ENCODE measurements at regions not wholly inside any gene's neighbourhood (a gene's known extent, or its start where the extent isn't known, plus 50 kb on each side); places are given as distances from the start of the nearest gene placed in this dataset.

DNA sequence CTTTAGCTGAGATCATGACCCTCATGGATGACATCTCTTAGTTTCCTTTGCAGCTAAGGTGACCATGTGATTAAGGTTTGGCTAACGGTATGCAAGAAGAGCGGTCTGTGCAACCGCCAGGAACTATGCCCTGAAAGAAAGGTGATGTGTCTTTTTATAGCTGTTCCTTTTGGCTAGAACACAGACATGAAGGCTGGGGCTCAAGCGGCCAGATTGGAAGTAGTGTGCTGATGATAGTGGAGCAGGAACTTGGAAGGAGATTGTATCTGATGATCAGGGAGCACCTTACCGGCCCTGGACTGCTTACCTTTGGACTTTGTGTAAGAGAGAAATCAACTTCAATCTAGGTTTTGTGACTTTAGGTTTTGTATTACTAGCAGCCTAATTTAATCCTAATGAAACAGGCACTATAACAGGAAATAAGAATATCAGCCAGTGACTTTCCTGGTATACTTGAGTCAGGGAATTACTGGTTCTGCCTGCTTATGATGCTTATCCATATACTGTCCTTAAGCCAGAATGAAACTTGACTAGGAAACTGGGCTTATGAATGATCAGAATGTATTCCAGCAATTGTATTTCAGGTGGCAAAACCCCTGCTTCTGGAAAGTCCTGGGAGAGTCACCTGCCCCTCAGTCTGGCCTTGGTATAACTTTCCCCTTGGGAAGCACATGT, 164.3 kb upstream of the LRIG1 start:
- Histone ChIP-seq H3K36me3 (ENCODE audit: control insufficient read depth in 4 of 4, insufficient read depth in 3 of 4, low read depth in 1 of 4, low read length in 3 of 4) (no peaks in the 10 kb centered on the region), H3K4me1 (ENCODE audit: control insufficient read depth in 4 of 4, insufficient read depth in 4 of 4, low read length in 3 of 4) (no peaks in the 10 kb centered on the region), H3K27me3 (ENCODE audit: control insufficient read depth in 4 of 4, insufficient read depth in 4 of 4, low read length in 3 of 4) (no peaks in the 10 kb centered on the region), H3K4me3 (ENCODE audit: low read depth in 1 of 3, low read length in 3 of 3) (no peak overlapping the region), H3K9ac (ENCODE audit: low read depth in 1 of 2, low read length in 2 of 2) (no peak overlapping the region), H3K27ac (ENCODE audit: low read depth in 1 of 2, low read length in 2 of 2) (no peak overlapping the region), H3K9me3 (ENCODE audit: control insufficient read depth in 4 of 4, low read length in 3 of 4) (no peaks in the 10 kb centered on the region)
- TF ChIP-seq, protein P1, sequence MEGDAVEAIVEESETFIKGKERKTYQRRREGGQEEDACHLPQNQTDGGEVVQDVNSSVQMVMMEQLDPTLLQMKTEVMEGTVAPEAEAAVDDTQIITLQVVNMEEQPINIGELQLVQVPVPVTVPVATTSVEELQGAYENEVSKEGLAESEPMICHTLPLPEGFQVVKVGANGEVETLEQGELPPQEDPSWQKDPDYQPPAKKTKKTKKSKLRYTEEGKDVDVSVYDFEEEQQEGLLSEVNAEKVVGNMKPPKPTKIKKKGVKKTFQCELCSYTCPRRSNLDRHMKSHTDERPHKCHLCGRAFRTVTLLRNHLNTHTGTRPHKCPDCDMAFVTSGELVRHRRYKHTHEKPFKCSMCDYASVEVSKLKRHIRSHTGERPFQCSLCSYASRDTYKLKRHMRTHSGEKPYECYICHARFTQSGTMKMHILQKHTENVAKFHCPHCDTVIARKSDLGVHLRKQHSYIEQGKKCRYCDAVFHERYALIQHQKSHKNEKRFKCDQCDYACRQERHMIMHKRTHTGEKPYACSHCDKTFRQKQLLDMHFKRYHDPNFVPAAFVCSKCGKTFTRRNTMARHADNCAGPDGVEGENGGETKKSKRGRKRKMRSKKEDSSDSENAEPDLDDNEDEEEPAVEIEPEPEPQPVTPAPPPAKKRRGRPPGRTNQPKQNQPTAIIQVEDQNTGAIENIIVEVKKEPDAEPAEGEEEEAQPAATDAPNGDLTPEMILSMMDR (IDR thresholded peaks at IDR 0.05; ENCODE audit: low read depth, low read length, missing input control), result no peak
- TF ChIP-seq, protein P2, sequence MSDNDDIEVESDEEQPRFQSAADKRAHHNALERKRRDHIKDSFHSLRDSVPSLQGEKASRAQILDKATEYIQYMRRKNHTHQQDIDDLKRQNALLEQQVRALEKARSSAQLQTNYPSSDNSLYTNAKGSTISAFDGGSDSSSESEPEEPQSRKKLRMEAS (IDR thresholded peaks at IDR 0.05), result no peak
- TF ChIP-seq, protein P3, sequence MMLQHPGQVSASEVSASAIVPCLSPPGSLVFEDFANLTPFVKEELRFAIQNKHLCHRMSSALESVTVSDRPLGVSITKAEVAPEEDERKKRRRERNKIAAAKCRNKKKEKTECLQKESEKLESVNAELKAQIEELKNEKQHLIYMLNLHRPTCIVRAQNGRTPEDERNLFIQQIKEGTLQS (IDR thresholded peaks at IDR 0.05), result no peak
- TF ChIP-seq NR2F2 (IDR thresholded peaks at IDR 0.05), result no peak
- TF ChIP-seq YY1 (IDR thresholded peaks at IDR 0.05), result no peak
- no peak for TF ChIP-seq SP1 (IDR thresholded peaks at IDR 0.05)
- no peak for TF ChIP-seq GABPA (IDR thresholded peaks at IDR 0.05 in 1 of 2, conservative IDR thresholded peaks at IDR 0.05 in 1 of 2)
- TF ChIP-seq, protein P4, sequence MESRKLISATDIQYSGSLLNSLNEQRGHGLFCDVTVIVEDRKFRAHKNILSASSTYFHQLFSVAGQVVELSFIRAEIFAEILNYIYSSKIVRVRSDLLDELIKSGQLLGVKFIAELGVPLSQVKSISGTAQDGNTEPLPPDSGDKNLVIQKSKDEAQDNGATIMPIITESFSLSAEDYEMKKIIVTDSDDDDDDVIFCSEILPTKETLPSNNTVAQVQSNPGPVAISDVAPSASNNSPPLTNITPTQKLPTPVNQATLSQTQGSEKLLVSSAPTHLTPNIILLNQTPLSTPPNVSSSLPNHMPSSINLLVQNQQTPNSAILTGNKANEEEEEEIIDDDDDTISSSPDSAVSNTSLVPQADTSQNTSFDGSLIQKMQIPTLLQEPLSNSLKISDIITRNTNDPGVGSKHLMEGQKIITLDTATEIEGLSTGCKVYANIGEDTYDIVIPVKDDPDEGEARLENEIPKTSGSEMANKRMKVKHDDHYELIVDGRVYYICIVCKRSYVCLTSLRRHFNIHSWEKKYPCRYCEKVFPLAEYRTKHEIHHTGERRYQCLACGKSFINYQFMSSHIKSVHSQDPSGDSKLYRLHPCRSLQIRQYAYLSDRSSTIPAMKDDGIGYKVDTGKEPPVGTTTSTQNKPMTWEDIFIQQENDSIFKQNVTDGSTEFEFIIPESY (IDR thresholded peaks at IDR 0.05), result no peak
- no peak for TF ChIP-seq HNF4G (IDR thresholded peaks at IDR 0.05)
- TF ChIP-seq RAD21 (IDR thresholded peaks at IDR 0.05), result no peak
- no peak for TF ChIP-seq RXRA (IDR thresholded peaks at IDR 0.05)
- TF ChIP-seq EGR1 (IDR thresholded peaks at IDR 0.05; ENCODE audit: low read depth in 2 of 2), result no peak
- TF ChIP-seq, protein P5, sequence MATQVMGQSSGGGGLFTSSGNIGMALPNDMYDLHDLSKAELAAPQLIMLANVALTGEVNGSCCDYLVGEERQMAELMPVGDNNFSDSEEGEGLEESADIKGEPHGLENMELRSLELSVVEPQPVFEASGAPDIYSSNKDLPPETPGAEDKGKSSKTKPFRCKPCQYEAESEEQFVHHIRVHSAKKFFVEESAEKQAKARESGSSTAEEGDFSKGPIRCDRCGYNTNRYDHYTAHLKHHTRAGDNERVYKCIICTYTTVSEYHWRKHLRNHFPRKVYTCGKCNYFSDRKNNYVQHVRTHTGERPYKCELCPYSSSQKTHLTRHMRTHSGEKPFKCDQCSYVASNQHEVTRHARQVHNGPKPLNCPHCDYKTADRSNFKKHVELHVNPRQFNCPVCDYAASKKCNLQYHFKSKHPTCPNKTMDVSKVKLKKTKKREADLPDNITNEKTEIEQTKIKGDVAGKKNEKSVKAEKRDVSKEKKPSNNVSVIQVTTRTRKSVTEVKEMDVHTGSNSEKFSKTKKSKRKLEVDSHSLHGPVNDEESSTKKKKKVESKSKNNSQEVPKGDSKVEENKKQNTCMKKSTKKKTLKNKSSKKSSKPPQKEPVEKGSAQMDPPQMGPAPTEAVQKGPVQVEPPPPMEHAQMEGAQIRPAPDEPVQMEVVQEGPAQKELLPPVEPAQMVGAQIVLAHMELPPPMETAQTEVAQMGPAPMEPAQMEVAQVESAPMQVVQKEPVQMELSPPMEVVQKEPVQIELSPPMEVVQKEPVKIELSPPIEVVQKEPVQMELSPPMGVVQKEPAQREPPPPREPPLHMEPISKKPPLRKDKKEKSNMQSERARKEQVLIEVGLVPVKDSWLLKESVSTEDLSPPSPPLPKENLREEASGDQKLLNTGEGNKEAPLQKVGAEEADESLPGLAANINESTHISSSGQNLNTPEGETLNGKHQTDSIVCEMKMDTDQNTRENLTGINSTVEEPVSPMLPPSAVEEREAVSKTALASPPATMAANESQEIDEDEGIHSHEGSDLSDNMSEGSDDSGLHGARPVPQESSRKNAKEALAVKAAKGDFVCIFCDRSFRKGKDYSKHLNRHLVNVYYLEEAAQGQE (IDR thresholded peaks at IDR 0.05), result no peak
- no peak for TF ChIP-seq TAF1 (conservative IDR thresholded peaks at IDR 0.05)
- WGBS, result 86% methylated on average over 5 of the region's 5 CpGs
- DNase-seq (ENCODE audit: low spot score), result no peak

DNA sequence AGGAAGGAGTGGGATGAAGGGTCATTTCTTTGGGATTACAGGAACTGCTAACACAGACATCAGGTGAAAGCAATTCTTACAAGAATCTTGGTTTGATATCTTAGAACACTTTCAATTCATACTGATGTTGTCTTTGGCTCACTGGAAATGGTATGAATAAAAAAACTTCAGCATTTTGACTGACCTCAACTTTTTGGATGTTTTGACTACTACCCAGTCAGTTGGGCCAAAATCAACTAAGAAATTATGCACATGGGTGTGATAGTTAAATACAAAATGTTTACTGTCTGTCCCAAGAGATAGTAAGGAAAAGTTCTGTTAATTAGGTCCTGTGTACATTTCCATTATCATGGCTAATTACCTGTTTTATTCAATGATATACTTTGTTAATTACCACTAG, 165.5 kb upstream of the LRIG1 start:
- no peak for DNase-seq (ENCODE audit: low spot score)
- H3K4me3 ChIP-seq (ENCODE audit: low read depth in 1 of 3, low read length in 3 of 3), result no peak overlapping the region
- H3K9me3 ChIP-seq (ENCODE audit: control insufficient read depth in 4 of 4, low read length in 3 of 4), result no peaks in the 10 kb centered on the region
- TF ChIP-seq, protein P4 (IDR thresholded peaks at IDR 0.05), result no peak
- TF ChIP-seq, protein P1 (IDR thresholded peaks at IDR 0.05; ENCODE audit: low read depth, low read length, missing input control), result no peak
- no peak for TF ChIP-seq FOXA1 (IDR thresholded peaks at IDR 0.05)
- no peak for TF ChIP-seq HNF4A (conservative IDR thresholded peaks at IDR 0.05)
- TF ChIP-seq, protein P3 (IDR thresholded peaks at IDR 0.05), result no peak
- no peak for TF ChIP-seq YY1 (IDR thresholded peaks at IDR 0.05)

More for the DNA sequence above, 165.5 kb upstream of the LRIG1 start:
- H3K4me1 ChIP-seq (ENCODE audit: control insufficient read depth in 4 of 4, insufficient read depth in 4 of 4, low read length in 3 of 4), result no peaks in the 10 kb centered on the region
- no peaks in the 10 kb centered on the region for H3K27me3 ChIP-seq (ENCODE audit: control insufficient read depth in 4 of 4, insufficient read depth in 4 of 4, low read length in 3 of 4)
- no peak overlapping the region for H3K9ac ChIP-seq (ENCODE audit: low read depth in 1 of 2, low read length in 2 of 2)
- no peak overlapping the region for H3K27ac ChIP-seq (ENCODE audit: low read depth in 1 of 2, low read length in 2 of 2)
- no peaks in the 10 kb centered on the region for H3K36me3 ChIP-seq (ENCODE audit: control insufficient read depth in 4 of 4, insufficient read depth in 3 of 4, low read depth in 1 of 4, low read length in 3 of 4)

Measured in liver (tissue), 8 donors.